HL-60 (cell line): ENCODE measurements at regions not wholly inside any gene's neighbourhood (a gene's known extent, or its start where the extent isn't known, plus 50 kb on each side); places are given as distances from the start of the nearest gene placed in this dataset.

Experiments used
- POLR2AphosphoS5 ChIP-seq: IDR thresholded peaks from 2 replicates; pipeline ENCODE4 v1.6.1; 2012; ENCODE audit warnings: low read depth
- TF ChIP-seq, protein P1 (sequence below): IDR thresholded peaks from one replicate; pipeline ENCODE4 v1.5.1; 2011; ENCODE audit warnings: low read length, control low read depth, inconsistent platforms; ENCODE audit not compliant: insufficient read depth

DNA sequence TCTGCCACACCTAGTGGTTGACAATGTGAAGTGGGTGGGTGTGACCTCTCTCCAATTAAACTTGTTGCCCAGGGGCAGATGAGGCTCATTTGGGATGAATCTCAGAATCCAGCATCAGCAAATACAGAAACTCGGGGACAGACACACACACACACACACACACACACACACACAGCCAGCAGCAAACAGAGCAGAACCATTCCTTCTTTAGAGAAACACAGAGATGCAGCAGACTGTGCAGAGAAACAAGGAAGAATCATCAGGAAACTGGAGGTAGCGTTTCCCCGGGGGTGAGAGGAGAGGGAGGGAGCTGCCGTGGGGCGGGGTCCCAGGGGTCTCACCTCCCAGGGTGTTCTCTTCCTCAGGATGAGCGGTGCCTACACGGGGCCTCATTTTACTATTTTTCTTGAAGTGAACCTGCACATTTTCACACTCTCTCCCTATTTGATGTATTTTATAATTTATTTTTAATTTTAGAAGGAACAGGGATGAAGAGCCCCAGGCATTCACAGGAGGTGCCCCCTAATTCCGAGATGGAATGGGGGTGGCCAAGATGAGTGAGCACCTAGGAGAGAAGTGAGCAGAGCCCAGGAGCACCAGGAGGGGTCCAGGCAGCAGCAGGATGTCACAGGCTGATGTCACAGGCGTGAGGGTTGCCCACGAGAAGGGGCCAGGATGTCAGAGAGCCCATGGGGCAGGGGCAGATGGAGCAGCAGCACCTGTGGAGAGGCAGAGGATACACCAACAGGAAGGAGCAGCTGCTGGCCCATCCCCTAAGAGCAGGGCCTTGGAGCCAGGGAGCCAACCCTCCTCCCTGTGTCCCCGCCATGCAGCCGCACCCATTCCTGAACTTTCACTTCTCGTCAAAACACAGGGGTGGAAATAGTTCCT is 85.3 kb upstream of the PPP2R2D start:
- TF ChIP-seq, protein P1, sequence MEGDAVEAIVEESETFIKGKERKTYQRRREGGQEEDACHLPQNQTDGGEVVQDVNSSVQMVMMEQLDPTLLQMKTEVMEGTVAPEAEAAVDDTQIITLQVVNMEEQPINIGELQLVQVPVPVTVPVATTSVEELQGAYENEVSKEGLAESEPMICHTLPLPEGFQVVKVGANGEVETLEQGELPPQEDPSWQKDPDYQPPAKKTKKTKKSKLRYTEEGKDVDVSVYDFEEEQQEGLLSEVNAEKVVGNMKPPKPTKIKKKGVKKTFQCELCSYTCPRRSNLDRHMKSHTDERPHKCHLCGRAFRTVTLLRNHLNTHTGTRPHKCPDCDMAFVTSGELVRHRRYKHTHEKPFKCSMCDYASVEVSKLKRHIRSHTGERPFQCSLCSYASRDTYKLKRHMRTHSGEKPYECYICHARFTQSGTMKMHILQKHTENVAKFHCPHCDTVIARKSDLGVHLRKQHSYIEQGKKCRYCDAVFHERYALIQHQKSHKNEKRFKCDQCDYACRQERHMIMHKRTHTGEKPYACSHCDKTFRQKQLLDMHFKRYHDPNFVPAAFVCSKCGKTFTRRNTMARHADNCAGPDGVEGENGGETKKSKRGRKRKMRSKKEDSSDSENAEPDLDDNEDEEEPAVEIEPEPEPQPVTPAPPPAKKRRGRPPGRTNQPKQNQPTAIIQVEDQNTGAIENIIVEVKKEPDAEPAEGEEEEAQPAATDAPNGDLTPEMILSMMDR: no peak
- TF ChIP-seq POLR2AphosphoS5: no peak
